ENCODE measurements at regions not wholly inside any gene's neighbourhood (a gene's known extent, or its start where the extent isn't known, plus 50 kb on each side); places are given as distances from the start of the nearest gene placed in this dataset.

DNA sequence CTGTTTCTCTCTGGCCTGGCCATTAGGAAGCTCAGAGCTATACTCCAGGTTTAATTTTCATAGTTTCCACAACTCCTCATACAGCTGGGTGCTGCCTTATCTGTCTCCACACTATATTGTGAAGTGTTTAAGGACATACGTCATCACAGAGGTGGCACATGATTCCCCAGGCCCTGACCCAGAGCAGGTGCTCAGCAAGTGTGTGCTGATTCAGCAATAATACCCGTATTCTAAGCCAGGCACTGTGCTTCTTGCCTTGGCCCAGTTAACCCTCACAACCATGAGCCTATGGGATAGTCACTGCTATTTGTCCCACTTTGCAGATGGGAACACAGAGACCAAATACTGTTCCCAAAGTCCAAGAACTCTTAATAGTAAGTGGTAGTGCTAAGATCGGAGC, 93.5 kb upstream of the SMIM23 start:
- DNase-seq, result no peak

DNA sequence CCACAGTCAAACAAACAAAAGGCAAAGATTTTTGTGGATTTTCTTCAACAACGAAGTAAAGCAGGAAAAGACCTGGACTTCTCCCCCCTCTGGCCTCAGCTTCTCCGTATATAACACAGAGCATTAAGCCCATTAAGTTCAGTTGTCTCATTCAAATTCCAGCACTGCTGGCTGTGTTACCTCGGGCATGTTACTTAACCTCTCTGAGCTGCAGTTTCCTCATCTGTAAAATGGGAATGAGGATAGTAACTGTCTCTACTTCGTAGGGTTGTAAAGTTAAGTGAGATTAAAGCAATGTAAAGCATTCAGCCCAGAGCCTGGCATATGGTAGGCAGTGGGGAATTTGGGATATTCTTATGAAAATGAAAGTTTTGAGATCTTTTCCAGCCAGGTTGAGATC, 92.7 kb upstream of the SMIM23 start:
- DNase-seq, result no peak

DNA sequence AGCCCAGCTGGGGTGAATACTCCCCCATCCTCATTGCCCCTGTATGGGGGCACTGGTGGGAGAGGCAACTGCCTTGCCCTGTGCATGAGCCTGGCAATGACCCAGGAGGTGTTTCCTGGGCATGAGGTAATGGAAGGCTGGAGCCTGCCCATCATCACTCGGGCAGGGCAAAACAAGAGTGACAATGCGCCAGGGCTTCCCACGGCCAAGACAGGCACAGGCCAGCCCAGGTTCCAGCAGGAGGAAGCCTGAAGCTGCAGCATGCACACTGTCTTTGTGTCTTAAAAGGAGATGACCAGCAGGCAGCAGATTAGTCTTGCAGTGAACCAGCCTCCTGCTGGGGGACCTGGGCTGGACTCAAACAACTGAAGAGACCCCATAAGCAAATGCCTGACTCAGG, 92.2 kb upstream of the SMIM23 start:
- no peak for DNase-seq

DNA sequence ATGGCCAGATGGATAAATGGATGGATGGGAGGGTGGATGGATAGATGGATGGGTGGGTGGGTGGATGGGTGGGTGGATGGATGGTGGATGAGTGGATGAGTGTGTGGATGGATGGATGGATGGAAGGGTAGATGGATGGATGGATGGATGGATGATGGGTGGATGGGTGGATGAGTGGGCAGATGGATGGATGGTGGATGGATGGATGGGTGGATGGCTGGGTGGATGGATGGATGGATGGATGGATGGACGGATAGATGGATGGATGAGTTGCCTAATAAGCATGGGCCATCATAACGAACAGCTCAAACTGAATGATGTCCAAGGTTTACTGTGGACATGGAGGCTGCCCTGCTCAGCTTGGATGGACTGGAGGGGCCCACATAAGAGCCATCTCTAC, 89.8 kb upstream of the SMIM23 start:
- no peak for DNase-seq

DNA sequence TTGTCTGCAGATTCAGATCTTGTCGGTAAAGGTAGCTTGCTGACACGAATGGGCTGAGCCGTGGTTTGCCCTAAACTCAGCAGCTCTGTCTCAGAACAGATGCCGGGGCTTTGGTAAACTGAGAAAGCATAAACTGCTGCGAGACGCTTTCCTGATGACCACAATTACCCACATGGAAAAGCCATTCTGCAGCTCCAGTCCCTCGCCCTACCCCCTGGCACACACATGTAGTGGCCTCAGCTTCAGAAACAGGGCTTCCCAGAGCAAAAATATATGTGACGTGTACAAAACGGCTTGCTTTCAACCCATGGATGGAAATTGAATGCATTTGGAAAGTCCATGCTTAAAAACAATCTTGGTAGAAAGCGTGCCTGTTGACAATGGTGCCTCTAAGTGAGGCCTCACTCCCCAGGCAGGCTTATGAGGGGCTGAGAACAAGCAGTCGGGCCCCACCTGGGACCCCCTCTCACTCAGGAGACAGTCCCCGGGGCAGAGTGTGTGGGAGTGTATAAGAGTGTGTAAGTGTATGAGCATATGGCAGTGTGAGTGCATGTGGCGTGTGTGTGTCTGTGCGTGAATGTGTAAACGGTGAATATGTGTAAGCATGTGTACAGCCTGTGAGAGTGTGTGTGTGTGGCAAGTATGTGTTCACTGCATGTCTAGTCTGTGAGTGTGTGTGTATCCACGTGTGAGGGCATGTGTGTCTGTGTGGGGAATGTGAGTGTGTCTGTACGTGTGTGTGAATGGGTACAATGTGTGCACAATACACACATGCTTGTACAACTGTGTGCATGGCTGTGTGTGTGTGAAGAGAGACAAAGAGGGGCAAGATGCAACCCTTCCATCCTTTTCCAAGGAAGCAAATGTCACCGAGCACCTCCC, 88.2 kb upstream of the SMIM23 start:
- no peak for DNase-seq

DNA sequence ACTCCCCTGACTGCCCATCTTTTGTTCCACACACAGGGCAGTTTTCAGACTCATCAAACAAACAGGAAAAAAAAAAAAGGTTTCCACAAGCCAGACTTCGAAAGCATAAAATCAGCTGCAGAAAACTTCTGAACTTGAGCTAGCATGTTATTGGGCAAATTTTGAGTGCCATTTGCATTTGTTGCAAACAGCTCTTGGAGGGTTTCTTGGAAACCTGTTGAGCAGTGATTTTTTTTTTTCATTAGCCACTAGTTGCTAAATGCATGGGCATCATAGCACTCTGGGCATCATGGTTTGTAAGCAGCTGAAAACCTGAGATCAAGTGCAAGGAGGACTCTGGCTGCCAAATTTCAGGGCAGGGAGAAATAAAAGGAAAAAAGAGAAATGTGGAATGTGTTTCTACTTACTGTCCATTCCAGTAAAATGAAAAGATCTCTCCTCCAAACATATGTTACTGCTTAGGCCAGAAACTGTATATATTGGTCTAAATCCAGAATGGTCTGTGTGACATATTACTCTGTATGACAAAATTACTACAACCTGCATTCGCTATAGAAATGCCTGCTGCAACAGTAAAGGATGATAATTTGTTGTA, 85.2 kb upstream of the SMIM23 start:
- DNase-seq, result no peak

DNA sequence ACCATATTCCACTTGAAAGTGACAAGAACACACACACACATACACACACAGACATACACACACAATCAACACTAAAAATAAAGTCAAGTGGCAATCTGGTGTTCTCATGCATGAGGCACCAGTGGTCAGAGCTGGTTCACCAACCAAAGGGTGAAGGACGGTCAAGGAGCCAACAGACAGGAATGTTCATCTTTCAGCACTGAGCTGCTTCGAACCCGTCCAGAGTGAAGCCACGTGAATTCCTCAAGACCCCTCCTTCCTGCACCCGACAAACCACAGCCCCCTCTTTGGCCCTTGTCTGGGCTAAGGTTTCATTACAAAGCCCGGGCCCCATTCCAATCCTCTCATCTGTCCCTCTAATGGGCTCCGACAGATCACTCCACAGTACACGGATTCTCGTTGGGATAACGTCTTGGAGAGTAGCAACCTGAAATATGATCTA, 84.5 kb upstream of the SMIM23 start:
- no peak for DNase-seq

DNA sequence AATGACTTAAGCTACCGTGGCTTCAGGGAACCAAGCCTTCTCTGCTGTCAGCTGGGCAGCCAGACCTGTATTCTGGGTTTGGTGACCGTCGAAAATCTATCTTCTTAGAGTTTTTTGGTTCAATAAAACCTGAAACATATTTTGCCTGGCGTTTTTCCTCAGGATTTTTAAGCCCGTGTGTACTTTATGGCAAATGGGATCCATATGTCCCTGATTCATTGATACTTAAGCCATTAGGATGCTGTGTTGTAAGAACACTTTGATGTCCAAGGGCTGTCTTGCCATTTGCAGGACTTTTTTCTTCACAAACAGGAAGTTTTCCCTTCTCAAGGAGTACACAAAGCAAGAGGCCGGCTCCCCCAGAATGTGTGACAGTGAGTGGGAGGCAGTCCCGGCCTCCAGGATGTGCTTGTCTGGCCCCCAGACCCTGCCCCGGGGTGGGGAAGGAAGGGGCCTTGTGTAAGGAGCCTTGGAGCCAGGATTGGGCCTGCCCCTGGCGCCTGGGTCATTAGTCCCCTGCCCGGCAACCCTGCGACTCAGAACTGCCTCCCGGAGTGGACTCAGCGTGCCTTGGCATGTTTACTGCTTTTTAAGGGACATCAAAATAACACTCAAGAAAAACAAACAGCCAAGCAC, 83.4 kb upstream of the SMIM23 start:
- DNase-seq, result no peak

DNA sequence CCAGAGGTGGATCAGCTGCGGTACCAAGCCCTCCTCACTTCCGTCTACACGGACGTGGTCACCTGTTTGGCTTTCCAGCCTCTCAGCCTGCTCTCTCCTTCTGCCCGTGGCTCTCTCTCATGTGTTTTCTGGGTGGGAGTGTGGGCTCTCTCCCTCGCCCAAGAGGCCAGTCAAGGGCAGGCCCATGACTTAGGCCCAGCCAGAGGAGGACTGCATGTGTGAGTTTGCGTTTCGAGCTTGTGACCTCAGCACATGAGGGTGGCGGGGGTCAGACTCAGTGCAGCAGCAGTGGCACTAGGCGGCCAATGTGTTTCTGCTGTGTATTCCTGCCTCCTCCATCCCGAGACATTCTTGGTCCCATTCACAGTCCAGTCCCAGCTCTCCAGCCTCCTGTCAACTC, 82.5 kb upstream of the SMIM23 start:
- DNase-seq, result no peak

DNA sequence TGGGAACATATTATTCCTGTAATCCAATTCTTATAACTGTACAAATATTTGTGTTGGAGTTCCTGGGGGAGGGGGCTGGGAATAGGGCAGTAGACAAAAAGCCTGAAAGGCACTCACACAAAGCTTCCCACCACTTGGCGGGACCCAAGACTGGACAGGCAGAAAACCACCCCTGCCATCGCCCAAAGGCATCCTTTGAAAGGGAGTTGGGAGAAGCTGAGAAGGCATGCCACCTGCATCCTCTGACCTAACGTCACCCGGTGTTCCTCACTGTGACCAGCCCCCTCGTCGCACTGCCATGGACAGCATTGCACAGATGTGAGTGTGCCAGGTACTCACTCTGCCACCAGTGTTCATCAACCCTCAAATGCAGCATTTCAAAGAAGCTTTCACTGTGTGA, 80.6 kb upstream of the SMIM23 start:
- no peak for DNase-seq

DNA sequence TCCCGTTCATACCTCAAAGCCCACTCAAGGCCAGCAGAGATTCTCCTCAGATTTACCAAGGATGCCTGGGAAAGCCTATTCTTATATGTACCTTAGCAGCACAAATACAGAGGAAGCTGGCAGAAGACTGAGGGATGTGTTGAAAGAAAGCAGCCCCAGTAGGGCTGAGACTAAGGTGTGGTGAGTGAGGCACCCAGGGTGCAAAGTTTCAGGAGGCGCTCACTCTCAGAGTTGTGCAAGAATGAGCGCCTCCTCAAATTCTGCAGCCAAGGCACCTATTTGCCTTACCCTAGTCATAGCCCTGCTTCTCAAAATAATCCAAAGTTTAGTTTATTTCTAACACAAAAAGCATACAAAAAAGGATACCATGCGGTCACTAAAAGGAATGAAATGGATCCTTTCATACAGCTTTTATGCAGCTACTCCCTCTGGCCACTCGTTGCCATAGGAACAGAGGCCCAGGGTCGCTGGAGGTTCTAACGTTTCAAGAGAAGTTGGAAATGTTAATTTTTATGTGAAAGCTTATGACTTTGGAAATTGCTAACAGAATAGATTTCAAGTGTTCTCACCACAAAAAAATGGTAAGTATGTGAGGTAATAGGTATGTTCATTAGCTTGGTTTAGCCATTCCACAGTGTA, 79.7 kb upstream of the SMIM23 start:
- DNase-seq, result no peak

DNA sequence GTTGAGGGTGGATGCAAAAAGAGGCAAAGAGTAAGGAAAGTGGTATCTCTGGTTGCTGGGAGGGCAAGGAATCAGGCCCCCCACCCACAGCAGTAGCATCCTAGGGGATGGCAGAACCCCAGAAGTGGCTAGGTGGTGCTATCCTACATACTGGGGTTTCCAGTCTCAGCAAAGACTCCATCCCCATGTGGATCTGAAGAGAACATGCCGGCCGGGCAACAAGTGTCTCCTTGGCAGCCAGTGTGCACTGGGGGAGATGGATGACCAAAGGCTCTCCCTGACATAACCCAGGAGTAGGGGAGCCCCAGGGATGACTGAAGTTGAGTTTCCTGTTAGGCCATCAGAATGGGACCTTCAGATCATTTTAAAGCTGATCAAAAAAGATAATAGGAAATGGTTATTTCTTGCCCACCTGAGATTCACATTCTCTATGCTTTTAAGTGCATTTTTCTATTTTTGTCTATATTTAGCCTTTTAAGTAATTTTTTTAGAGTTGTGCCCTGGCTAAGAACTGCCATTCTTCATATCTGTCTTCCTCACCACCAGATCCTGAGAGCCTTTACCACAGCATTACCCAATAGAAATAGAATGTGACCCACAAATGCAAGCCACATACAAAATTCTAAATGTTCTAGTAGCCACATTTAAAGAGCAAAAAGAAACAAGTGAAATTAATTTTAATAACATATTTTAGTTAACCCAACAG, 78.7 kb upstream of the SMIM23 start:
- DNase-seq, result no peak

DNA sequence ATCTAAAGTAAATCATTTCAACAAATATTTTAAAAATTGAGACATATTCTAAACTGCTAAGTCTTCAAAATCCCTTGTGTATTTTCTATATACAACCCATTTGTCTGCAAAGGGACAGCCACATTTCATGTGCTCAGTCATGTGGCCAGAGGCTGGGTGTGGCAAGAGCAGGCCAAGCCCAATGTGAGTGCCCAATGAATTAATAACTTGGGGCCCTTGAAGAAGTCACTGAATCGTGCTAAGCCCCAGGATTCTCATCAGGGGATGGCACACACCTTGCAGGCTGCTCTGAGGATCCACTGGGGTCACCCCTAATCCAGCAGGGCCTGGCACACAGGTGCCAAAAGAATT, 78.2 kb upstream of the SMIM23 start:
- DNase-seq, result no peak

DNA sequence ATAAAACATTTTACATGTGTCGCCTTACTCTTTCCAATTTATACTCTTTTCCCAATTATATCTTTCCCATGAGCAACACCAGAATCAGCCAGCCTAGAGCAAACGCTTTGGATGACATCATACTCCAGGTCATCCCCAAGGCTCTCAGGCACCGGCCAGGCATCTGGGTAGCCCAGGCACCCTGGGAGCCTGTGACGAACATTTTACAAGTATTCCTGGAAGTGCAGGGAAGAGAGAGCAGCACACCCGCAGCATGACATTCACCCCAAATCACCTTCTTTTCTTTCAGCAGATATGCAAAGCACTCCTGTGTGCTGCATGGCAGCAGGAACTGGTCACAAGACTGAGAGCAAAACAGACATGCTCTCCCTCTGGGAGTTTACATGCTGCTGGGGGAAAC, 75.7 kb upstream of the SMIM23 start:
- no peak for DNase-seq

DNA sequence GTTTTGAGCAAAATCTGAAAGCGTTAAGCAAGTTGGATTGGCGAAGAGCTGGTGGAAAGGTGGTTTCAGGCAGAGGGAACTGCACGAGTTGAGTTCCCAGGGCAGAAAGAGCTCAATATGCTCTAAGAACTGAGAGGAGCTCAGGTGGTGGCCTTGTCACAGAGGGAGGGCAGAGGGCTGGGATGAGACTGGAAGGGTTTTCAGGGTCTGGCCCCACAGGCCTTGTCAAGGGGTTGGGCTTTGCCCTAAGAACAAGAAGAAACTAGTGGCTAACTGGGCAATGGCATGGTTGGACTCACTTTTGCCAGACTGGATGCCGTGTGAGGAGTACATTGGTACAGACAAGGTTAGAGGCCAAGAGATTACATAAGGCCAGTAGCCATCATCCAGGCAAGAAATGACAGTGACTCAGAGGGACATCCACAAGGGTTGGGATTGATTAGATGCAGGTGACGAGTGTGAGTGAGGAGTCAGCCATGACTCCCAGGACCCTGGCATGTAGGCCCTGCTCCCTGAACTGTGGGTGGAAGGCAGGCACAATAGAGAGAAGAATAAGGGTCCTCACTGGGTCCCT, 75.1 kb upstream of the SMIM23 start:
- DNase-seq, result no peak

DNA sequence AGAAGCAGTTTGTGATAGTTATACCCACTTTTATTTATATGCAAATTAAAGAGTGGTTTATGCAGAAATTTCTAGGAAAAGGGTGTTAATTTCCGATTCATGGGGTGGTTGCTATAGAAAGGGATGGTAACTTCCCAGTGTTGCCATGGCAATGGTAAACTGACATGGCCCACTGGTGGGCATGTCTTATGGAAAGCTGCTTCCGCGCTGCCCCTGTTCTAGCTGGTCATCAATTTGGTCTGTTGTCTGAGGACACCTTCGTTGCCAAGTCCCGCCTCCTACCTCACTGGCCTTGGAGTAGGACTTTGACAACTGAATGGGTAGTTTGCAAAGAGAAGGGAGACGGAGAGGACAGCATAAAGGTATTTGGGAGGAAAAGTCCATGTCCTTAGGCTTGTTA, 74.0 kb upstream of the SMIM23 start:
- no peak for DNase-seq

DNA sequence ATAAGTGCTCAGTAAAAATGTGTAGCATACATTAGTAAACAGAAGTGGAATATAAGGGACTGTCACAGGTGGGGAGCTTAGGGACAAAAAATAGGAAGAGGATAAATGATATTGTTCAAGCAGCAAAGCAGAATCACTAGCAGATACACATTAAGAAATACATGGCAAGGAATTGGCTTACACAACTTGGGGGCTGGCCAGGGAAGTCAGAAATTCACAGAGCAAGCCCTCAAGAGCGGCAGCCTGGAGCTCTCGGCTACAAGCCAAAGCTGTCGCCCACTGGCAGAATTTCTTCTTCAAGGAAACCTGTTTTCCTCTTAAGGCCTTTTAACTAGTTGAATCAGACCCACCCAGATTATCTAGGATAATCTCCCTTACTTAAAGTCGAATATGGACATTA, 73.0 kb upstream of the SMIM23 start:
- no peak for DNase-seq

DNA sequence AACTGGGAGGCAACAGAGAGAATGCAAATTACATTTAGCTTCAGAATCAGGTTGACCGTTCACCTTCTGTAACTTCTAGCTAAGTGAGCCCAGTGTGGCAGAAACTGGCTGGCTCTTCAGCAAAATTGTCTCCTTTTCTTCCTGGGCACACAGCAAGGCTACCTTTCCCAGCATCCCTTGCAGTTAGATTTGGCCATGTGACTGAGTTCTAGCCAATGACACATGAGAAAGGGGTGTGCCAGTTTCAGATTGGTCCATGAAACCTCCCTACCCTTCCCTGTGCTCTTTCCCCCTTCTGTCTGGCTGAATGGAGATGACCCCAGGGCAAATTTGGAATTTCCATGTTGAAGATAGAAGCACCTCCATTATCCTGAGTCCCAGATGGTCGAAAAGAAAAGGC, 72.5 kb upstream of the SMIM23 start:
- DNase-seq, result no peak

DNA sequence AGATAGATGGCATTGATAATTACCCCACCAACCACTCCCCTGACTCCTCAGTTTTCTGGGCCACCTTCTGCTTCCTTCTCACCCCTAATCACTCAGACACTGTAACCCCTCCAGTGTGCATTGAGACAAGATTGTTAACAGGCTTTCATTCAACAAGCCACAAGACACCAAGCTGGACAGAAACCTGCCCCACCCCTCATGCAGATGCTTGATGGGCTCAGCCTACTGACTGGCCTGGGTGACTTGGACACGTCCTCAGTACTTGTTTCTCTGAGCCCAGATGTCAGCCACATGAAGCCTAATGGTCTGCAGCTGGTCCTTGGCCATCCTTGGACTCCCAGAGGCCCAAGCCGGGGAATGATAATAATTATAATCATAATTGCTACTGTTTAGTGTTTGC, 71.4 kb upstream of the SMIM23 start:
- DNase-seq, result no peak

DNA sequence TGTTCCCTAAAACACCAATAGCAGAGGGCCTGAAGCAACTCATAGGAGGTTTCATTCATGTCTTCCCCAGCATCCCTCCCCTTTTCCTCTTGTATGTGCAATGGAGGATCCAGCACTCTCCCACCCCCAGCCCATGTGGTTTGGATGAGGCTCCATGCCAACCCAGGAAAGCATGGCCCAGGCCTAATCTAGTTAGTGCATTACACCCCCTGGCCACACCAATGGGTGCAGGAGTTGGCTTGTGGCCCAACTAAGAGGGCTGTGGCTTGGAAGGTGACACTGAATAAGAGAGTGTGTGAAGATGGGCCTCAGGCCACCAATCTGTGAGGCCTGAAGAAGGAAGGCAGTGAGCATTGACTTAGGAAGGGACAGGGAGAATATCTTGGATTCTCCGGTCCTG, 70.8 kb upstream of the SMIM23 start:
- no peak for DNase-seq

DNA sequence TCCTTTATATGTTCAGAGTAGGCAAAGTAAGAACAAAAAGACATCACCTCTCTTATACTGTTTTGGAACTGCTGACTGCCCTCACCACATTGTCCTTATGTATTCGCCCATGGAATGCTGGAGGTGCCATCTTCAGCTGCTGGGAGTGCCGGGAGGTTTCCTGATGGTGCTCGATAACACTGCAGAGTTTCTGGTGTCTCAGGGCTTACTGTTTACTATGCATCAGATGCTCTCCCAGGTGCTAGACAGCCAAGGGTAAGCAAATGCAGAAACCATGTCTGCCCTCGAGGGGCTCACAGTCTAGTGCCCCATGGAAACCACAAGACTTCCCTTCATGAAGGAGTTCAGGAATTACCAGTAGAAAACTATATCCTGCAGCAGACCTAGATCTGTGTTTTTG, 70.1 kb upstream of the SMIM23 start:
- DNase-seq, result no peak

DNA sequence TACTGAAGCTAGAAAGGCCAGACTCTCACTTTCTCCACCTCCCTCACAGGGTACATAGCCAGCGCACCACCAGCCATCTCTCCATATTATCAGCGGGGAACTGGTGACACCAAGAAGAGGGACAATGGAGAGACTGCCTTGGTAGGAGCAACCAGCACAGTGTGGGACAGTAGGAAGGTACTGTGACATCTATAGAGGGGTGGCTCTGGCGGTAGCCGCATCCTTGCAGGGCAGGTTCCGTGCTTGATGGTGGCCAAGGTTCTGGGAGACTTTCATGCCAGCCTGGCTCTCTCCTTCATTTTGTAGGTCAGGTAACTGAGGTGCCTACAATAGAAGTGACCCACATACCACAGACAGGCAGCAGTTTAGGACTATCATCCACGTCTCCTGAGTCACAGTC, 65.5 kb upstream of the SMIM23 start:
- no peak for DNase-seq

DNA sequence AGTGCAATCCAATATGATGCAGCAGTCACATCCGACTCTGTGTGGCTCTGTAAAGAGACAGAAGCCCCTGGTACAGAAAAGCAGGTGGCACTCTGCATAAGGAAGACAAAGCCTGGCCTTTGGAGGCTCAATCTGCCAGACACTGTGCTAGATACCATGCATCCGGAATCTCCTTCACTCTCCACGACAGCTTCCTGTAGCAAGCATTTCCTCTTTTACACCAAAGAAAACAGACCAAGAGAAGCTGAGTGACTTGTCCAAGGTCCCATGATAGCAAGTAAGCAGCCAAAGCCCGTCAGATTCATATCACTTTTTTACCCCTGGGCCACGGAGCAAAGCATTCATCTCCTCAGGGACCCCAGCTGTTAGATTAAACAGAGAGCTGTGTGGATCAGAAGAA, 64.2 kb upstream of the SMIM23 start:
- no peak for DNase-seq

Measured in T-helper 1 cell (primary cell).